ENCODE measurements at regions not wholly inside any gene's neighbourhood (a gene's known extent, or its start where the extent isn't known, plus 50 kb on each side); places are given as distances from the start of the nearest gene placed in this dataset.
A peak's percentile ranks its signal among the peaks of the same experiment; 100 is the strongest.

DNA sequence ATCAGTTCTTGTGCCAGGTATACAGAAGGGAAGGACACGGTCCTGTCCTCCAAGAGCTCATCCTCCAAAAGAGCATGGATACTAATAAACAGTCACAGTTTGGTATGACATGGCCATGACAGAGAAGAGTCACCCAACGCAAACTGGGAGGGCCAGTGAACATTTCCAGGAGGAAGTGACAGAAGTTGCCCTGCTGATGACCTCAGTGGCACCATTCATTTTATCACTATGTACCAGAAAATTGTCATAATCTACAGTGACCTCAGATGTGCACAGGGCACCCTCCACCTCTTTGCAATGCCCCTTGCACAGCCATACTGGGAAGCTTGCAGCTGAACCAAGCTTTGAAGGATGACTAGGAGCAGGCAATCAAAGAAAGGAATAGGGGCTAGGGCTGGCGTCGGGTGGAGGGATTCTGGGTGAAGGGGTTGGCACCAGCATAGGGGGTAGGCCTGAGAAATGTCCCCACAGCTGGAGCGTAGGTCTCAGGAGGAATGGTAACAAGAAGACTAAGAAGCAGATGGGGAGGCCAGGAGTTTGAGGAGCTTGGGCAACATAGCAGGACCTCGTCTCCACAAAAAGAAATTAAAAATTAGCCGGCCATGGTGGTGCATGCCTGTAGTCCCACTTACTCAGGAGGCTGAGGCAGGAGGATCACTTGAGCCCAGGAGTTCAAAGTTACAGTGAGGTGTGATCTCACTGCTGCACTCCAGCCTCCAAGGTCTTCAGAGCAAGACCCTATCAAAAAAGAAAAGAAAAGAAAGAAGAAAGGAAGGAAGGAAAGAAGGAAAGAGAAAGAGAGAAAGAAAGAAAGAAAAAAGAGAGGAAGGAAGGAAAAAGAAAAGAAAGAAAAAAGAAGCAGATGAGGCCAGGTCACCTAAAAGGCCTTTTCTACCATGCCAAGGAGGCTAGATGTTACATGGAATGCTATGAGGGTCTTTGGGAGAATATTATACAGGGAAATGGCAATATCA is 65.3 kb upstream of the SNX9 start:
- Mint-ChIP-seq H3K4me1 (ENCODE audit: low read depth) (peaks cover 78% of the 10 kb centered on the region), H3K36me3 (ENCODE audit: low read depth) (no peaks in the 10 kb centered on the region), H3K9me3 (peaks cover 3% of the 10 kb centered on the region), H3K27me3 (no peaks in the 10 kb centered on the region), H3K4me3 (no peak overlapping the region), H3K27ac (peak overlapping the region; percentile 46)
- Histone ChIP-seq H3K9me3 (ENCODE audit: control insufficient read depth in 1 of 2, insufficient read depth in 1 of 2, low read length in 2 of 2) (no peaks in the 10 kb centered on the region), H3K27me3 (ENCODE audit: control insufficient read depth in 1 of 2, insufficient read depth in 2 of 2, low read length in 2 of 2) (no peaks in the 10 kb centered on the region), H3K4me3 (ENCODE audit: low read length) (no peak overlapping the region), H3K27ac (ENCODE audit: low read depth in 1 of 2, low read length in 2 of 2) (no peak overlapping the region), H3K4me1 (ENCODE audit: insufficient read depth, low read length) (peaks cover 58% of the 10 kb centered on the region), H3K36me3 (ENCODE audit: insufficient read depth, low read length) (no peaks in the 10 kb centered on the region)
- no peak for TF ChIP-seq CTCF (IDR thresholded peaks at IDR 0.05)
- ChIA-PET CTCF (interaction anchor here (0.5 to 3.3 kb wide), 19 partner anchors 13 to 268 kb away, joined by 3 to 22 read pairs (median 4); no protein-coding TSS in a partner anchor), POLR2A (interaction anchor here (2.6 to 3.7 kb wide), 2 partner anchors 116 to 128 kb away, joined by 12 to 23 read pairs; no protein-coding TSS in a partner anchor)
- ATAC-seq (ENCODE audit: poor library complexity) = no peak
- peak in 2 of 14 experiments; percentile 43 to 62 for DNase-seq
- intact Hi-C loops (cut with DNase I, micrococcal nuclease) = loop anchor here (1.0 to 10.0 kb wide), 3 partner anchors 93 to 190 kb away; no protein-coding TSS in a partner anchor

DNA sequence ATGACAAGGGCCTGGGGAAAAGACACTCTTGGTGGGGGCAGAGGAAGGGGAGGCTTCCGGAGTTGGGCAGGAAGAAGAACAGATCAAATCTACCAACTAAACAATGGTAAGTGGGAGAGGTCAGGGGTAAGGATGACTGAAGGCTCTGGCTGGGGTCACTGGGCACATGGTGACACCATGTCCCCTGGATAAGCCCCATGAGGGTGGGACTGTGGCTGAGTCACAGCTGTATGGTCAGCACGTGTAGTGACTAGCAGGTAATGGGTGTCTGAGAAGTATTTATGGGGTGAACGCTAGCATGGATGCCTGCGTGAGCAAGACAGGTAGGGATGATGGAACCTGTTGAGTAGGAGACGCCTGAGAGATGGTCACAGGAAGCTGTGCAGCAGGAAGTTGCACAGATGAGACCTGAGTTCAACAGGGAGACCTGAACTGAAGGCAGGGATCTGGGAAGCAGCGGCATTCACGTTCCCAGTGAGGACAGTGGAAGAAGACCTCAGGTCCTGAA is 64.5 kb upstream of the SNX9 start:
- peak in 1 of 14 experiments; percentile 26 for DNase-seq
- no peak for ATAC-seq (ENCODE audit: poor library complexity)
- peak overlapping the region; percentile 46 for H3K27ac Mint-ChIP-seq

More for the DNA sequence above, 64.5 kb upstream of the SNX9 start:
- H3K27ac ChIP-seq (ENCODE audit: low read depth in 1 of 2, low read length in 2 of 2) = no peak overlapping the region
- no peak overlapping the region for H3K4me3 ChIP-seq (ENCODE audit: low read length)
- ChIA-PET POLR2A (interaction anchor here (2.6 kb wide), 1 partner anchor 127 kb away, joined by 12 read pairs; no protein-coding TSS in a partner anchor), CTCF (interaction anchor here (2.3 kb wide), 1 partner anchor 135 kb away, joined by 5 read pairs; no protein-coding TSS in a partner anchor)
- H3K4me1 ChIP-seq (ENCODE audit: insufficient read depth, low read length) = peaks cover 66% of the 10 kb centered on the region
- intact Hi-C loops (cut with DNase I, micrococcal nuclease) = loop anchor here (5.0 to 10.0 kb wide), 2 partner anchors 94 to 189 kb away; no protein-coding TSS in a partner anchor
- TF ChIP-seq CTCF (IDR thresholded peaks at IDR 0.05) = no peak
- Mint-ChIP-seq H3K4me3 (no peak overlapping the region), H3K9me3 (peaks cover 3% of the 10 kb centered on the region), H3K4me1 (ENCODE audit: low read depth) (peaks cover 84% of the 10 kb centered on the region), H3K36me3 (ENCODE audit: low read depth) (no peaks in the 10 kb centered on the region), H3K27me3 (no peaks in the 10 kb centered on the region)
- H3K36me3 ChIP-seq (ENCODE audit: insufficient read depth, low read length) = no peaks in the 10 kb centered on the region
- no peaks in the 10 kb centered on the region for H3K27me3 ChIP-seq (ENCODE audit: control insufficient read depth in 1 of 2, insufficient read depth in 2 of 2, low read length in 2 of 2)
- no peaks in the 10 kb centered on the region for H3K9me3 ChIP-seq (ENCODE audit: control insufficient read depth in 1 of 2, insufficient read depth in 1 of 2, low read length in 2 of 2)

Measured in CD4-positive, alpha-beta T cell (primary cell).